Endothelial cell of umbilical vein (primary cell): ENCODE measurements at regions not wholly inside any gene's neighbourhood (a gene's known extent, or its start where the extent isn't known, plus 50 kb on each side); places are given as distances from the start of the nearest gene placed in this dataset.

Experiments used
- BruUV-seq: library from RNA; stranded (reverse); fragments of 400-500 nt; replicated peaks from 2 replicates; lab custom pipeline; 2021; lab: Mats Ljungman, UMichigan
- CTCF ChIA-PET: fragments of 300-600, 350-600 bp; sonication (Branson Sonifier 250); formaldehyde crosslinking; loops from one replicate; lab custom pipeline; 2021; ENCODE audit warnings: antibody characterized with exemption, inconsistent platforms; lab: Charles Lee
- POLR2A ChIA-PET: fragments of 300-600, 350-600 bp; sonication (Branson Sonifier 250); formaldehyde crosslinking; loops from one replicate; lab custom pipeline; 2021; ENCODE audit warnings: antibody characterized with exemption, inconsistent platforms; lab: Charles Lee
- DNase-seq: peaks from one replicate; pipeline ENCODE4 v3.0.0-alpha.2; 2011; ENCODE audit warnings: low read depth, low spot score
- FAIRE-seq: peaks from 2 replicates; lab custom pipeline; 2011; peaks lifted over from hg19 to GRCh38; lab: Jason Lieb, UNC
- H2AFZ ChIP-seq: 2 replicates; pipeline ENCODE4 v1.6.0; 2012; ENCODE audit warnings: low read depth, low read length, control low read depth, inconsistent platforms
- H3K27ac ChIP-seq: 2 replicates; pipeline ENCODE4 v1.5.1; 2011; ENCODE audit warnings: low read depth, mild to moderate bottlenecking, control low read depth, low read length, moderate library complexity; ENCODE audit not compliant: insufficient read depth
- H3K27me3 ChIP-seq, 2 experiments: 2 replicates each; pipeline versions ENCODE4 v1.6.0 to v1.6.1; 2011; ENCODE audit warnings: low read length in 2 of 2, mixed read lengths in 1 of 2; ENCODE audit not compliant: control insufficient read depth in 2 of 2, insufficient read depth in 2 of 2
- H3K36me3 ChIP-seq, 2 experiments: 2 replicates in 1 of 2; 3 replicates in 1 of 2; pipeline ENCODE4 v1.5.1; 2011; ENCODE audit warnings: low read length in 2 of 2, mild to moderate bottlenecking in 1 of 2, moderate library complexity in 1 of 2; ENCODE audit not compliant: control insufficient read depth in 2 of 2, insufficient read depth in 2 of 2; ENCODE audit errors: extremely low read depth in 1 of 2
- H3K4me1 ChIP-seq: 3 replicates; pipeline ENCODE4 v1.5.1; 2011; ENCODE audit warnings: mild to moderate bottlenecking, low read length; ENCODE audit not compliant: control insufficient read depth, insufficient read depth; ENCODE audit errors: extremely low read depth
- H3K4me2 ChIP-seq: 2 replicates; pipeline ENCODE4 v1.6.1; 2011; ENCODE audit warnings: low read length, control low read depth, mixed read lengths; ENCODE audit not compliant: insufficient read depth
- H3K4me3 ChIP-seq, 3 experiments: fragments of 200-600 bp in 1 of 3; sonication (generic), shearing (Covaris generic) in 1 of 3; replicated peaks in 1 of 3; 2 replicates each; pipeline ENCODE4 v1.5.1; 2011 to 2016; ENCODE audit warnings: control low read depth in 3 of 3, low read length in 3 of 3, mild to moderate bottlenecking in 2 of 3, inconsistent platforms in 1 of 3, low read depth in 1 of 3, moderate library complexity in 1 of 3; ENCODE audit not compliant: insufficient read depth in 1 of 3
- H3K79me2 ChIP-seq: 2 replicates; pipeline ENCODE4 v1.6.0; 2012; ENCODE audit warnings: low read length, inconsistent platforms; ENCODE audit not compliant: control insufficient read depth, insufficient read depth
- H3K9ac ChIP-seq: replicated peaks from 2 replicates; pipeline ENCODE3; 2011; ENCODE audit warnings: low read length, control low read depth; ENCODE audit not compliant: insufficient read depth; ENCODE audit errors: extremely low read depth
- H3K9me1 ChIP-seq: replicated peaks from 3 replicates; pipeline ENCODE4 v1.6.0; 2011; ENCODE audit warnings: mild to moderate bottlenecking, low read length; ENCODE audit not compliant: control insufficient read depth, insufficient read depth; ENCODE audit errors: extremely low read depth
- H3K9me3 ChIP-seq: replicated peaks from 2 replicates; pipeline ENCODE4 v1.5.1; 2012; ENCODE audit warnings: low read length, inconsistent platforms; ENCODE audit not compliant: control insufficient read depth, insufficient read depth
- H4K20me1 ChIP-seq: replicated peaks from 2 replicates; pipeline ENCODE3; 2011; ENCODE audit warnings: mild to moderate bottlenecking, low read length; ENCODE audit not compliant: control insufficient read depth, insufficient read depth; ENCODE audit errors: extremely low read depth
- EZH2 ChIP-seq: IDR thresholded peaks from 2 replicates; pipeline ENCODE4 v1.6.1; 2012; ENCODE audit warnings: borderline replicate concordance, low read depth, mild to moderate bottlenecking, moderate library complexity, low read length, inconsistent platforms; ENCODE audit not compliant: severe bottlenecking
- FOS ChIP-seq: IDR thresholded peaks from 2 replicates; pipeline ENCODE4 v1.6.1; 2011; ENCODE audit warnings: mild to moderate bottlenecking, low read length, moderate library complexity, borderline replicate concordance; ENCODE audit not compliant: insufficient read depth
- GATA2 ChIP-seq: IDR thresholded peaks from 2 replicates; pipeline ENCODE4 v1.7.0; 2011; ENCODE audit warnings: low read depth, mild to moderate bottlenecking, moderate library complexity, mixed read lengths, low read length; ENCODE audit not compliant: insufficient read length, insufficient read depth
- JUN ChIP-seq: IDR thresholded peaks from 2 replicates; pipeline ENCODE4 v1.6.1; 2011; ENCODE audit warnings: borderline replicate concordance, low read depth; ENCODE audit not compliant: insufficient read length, insufficient read depth
- MYC ChIP-seq: IDR thresholded peaks from one replicate; pipeline ENCODE4 v1.6.1; 2011; ENCODE audit warnings: mild to moderate bottlenecking, low read depth, low read length
- POLR2A ChIP-seq: IDR thresholded peaks from 2 replicates; pipeline ENCODE4 v1.6.1; 2012; ENCODE audit warnings: low read depth, mild to moderate bottlenecking, control low read depth, low read length
- POLR2AphosphoS5 ChIP-seq: IDR thresholded peaks from 2 replicates; pipeline ENCODE4 v1.6.1; 2012; ENCODE audit warnings: low read depth, mild to moderate bottlenecking, control low read depth, low read length, moderate library complexity; ENCODE audit not compliant: insufficient read depth
- dilution Hi-C: fragments of 300-500 bp; cut with MboI; formaldehyde crosslinking; loops from one replicate; pipeline ENCODE4 v1.15.0; 2019; ENCODE audit warnings: low sequenced_read_pairs; ENCODE audit not compliant: extremely low pct_ligation_motif_present
- intact Hi-C: fragments of 100-400 bp; cut with micrococcal nuclease; formaldehyde crosslinking; loops from one replicate; pipeline ENCODE4 v1.10.0; 2022
- TF ChIP-seq, protein P1 (sequence below), 2 donors: IDR thresholded peaks; 1 replicate in 1 of 2; 2 replicates in 1 of 2; pipeline ENCODE4 v1.5.1; 2011; ENCODE audit warnings: low read length in 2 of 2, mild to moderate bottlenecking in 2 of 2, moderate library complexity in 2 of 2, control low read depth in 1 of 2, inconsistent platforms in 1 of 2, low read depth in 1 of 2; ENCODE audit not compliant: insufficient read depth in 1 of 2; ENCODE audit errors: extremely low read depth in 1 of 2
- TF ChIP-seq, protein P2 (sequence below): IDR thresholded peaks from 2 replicates; pipeline ENCODE4 v1.6.1; 2011; ENCODE audit not compliant: insufficient read depth, insufficient read length

DNA sequence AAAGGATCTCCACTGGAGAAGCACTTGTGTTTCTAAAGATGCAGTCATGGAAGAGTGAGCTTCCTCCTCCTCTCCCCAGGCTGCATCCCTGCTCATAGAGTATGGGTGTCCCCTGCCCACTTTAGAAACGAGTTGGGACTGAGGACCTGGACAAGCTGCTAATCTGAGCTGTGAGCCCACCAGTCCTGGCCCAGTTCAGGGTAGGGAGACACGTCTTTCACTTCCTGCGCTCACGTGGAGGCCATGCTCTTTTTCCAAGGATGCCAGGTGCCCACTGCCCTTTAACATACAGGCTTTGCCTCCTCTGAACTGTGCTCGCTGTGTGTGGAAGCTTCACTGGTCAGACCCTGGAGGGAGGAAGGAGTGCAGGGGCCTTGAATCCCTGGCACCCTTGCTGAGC is 316.3 kb downstream of the UACA start:
- Histone ChIP-seq H3K4me3 (no peak overlapping the region), H3K27ac (no peak overlapping the region), H3K27me3 (peaks cover 4 to 9% of the 10 kb centered on the region in 2 experiments), H3K79me2 (no peaks in the 10 kb centered on the region), H3K36me3 (no peaks in the 10 kb centered on the region), H3K9me3 (no peaks in the 10 kb centered on the region), H3K9me1 (no peaks in the 10 kb centered on the region), H3K4me2 (no peak overlapping the region), H3K4me1 (no peaks in the 10 kb centered on the region), H2AFZ (no peak overlapping the region), H3K9ac (no peak overlapping the region), H4K20me1 (no peaks in the 10 kb centered on the region)
- dilution Hi-C loops (no loop called here), intact Hi-C loops (no loop called here)
- DNase-seq (no peak), FAIRE-seq (no peak)
- ChIA-PET CTCF (interaction anchor here (0.8 to 1.6 kb wide), 3 partner anchors 9 to 439 kb away, joined by 3 to 4 read pairs (median 3); no protein-coding TSS in a partner anchor), POLR2A (no interaction called here)
- TF ChIP-seq EZH2 (no peak), GATA2 (no peak), JUN (no peak), MYC (no peak), FOS (no peak), POLR2A (no peak), POLR2AphosphoS5 (no peak)
- TF ChIP-seq, protein P1, sequence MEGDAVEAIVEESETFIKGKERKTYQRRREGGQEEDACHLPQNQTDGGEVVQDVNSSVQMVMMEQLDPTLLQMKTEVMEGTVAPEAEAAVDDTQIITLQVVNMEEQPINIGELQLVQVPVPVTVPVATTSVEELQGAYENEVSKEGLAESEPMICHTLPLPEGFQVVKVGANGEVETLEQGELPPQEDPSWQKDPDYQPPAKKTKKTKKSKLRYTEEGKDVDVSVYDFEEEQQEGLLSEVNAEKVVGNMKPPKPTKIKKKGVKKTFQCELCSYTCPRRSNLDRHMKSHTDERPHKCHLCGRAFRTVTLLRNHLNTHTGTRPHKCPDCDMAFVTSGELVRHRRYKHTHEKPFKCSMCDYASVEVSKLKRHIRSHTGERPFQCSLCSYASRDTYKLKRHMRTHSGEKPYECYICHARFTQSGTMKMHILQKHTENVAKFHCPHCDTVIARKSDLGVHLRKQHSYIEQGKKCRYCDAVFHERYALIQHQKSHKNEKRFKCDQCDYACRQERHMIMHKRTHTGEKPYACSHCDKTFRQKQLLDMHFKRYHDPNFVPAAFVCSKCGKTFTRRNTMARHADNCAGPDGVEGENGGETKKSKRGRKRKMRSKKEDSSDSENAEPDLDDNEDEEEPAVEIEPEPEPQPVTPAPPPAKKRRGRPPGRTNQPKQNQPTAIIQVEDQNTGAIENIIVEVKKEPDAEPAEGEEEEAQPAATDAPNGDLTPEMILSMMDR (IDR thresholded peaks at IDR 0.05; ENCODE audit: extremely low read depth in 1 of 2, insufficient read depth in 1 of 2, low read depth in 1 of 2, low read length in 2 of 2), result no peak
- TF ChIP-seq, protein P2, sequence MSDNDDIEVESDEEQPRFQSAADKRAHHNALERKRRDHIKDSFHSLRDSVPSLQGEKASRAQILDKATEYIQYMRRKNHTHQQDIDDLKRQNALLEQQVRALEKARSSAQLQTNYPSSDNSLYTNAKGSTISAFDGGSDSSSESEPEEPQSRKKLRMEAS, result no peak
- BruUV-seq, result no TSS peak
